Activated T-cell treated with anti-CD3 and anti-CD28 coated beads, Interleukin-2, amount 50 U/mL, for 72 hours (primary cell): ENCODE measurements at regions not wholly inside any gene's neighbourhood (a gene's known extent, or its start where the extent isn't known, plus 50 kb on each side); places are given as distances from the start of the nearest gene placed in this dataset.

Experiments used
- ATAC-seq, 2 donors: fragments of 150-1000 bp; cut with Tn5 transposase; replicated peaks in 1 of 2; 2 replicates each; pipeline ENCODE4 v1.10.0; 2021; ENCODE audit warnings: moderate library complexity in 2 of 2, mild to moderate bottlenecking in 1 of 2
- DNase-seq, 2 donors: peaks; one replicate each; pipeline ENCODE4 v3.0.0; 2021 to 2022; ENCODE audit warnings: mixed read lengths in 1 of 2
- H3K27ac Mint-ChIP-seq: one replicate; pipeline ENCODE4 v1.8.0; 2022; ENCODE audit warnings: mild to moderate bottlenecking, moderate library complexity, mixed read lengths
- H3K27me3 Mint-ChIP-seq: one replicate; pipeline ENCODE4 v1.8.0; 2022; ENCODE audit warnings: low read depth, mixed read lengths
- H3K36me3 Mint-ChIP-seq, 2 donors: one replicate each; pipeline ENCODE4 v1.8.0; 2022; ENCODE audit warnings: mixed read lengths in 2 of 2, mild to moderate bottlenecking in 1 of 2; ENCODE audit not compliant: insufficient read depth in 2 of 2
- H3K4me1 Mint-ChIP-seq: one replicate; pipeline ENCODE4 v1.8.0; 2022; ENCODE audit warnings: low read depth, mixed read lengths
- H3K4me3 Mint-ChIP-seq, 2 donors: one replicate each; pipeline ENCODE4 v1.8.0; 2022; ENCODE audit warnings: mild to moderate bottlenecking in 2 of 2, mixed read lengths in 2 of 2, moderate library complexity in 2 of 2
- H3K9me3 Mint-ChIP-seq, 2 donors: one replicate each; pipeline ENCODE4 v1.8.0; 2022; ENCODE audit warnings: mixed read lengths in 2 of 2

DNA sequence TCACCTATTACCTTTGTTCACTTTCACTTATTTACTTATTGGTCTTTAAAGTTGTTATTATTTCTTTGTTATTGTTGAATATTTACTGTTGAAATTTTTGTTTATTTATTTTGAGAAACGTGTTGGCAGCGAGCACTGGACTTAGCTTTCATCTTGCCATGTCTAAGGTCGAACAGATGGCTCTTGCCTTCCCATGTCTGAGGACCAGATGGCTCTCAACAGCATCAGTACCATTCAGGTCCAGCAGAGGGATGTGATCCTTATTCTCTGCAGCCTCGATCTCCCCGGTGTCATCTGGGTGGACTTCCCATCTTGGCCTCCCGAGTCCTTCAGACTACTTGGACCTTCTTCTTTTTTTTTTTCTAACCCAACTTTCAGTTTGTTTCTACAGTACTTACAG is 1437.6 kb downstream of the UQCRFS1 start:
- Mint-ChIP-seq H3K4me3 (no peak overlapping the region), H3K27ac (no peak overlapping the region), H3K27me3 (no peaks in the 10 kb centered on the region), H3K36me3 (peaks cover 55 to 87% of the 10 kb centered on the region in 2 donors), H3K9me3 (peaks cover 40 to 52% of the 10 kb centered on the region in 2 donors), H3K4me1 (no peaks in the 10 kb centered on the region)
- DNase-seq (no peak), ATAC-seq (no peak)

DNA sequence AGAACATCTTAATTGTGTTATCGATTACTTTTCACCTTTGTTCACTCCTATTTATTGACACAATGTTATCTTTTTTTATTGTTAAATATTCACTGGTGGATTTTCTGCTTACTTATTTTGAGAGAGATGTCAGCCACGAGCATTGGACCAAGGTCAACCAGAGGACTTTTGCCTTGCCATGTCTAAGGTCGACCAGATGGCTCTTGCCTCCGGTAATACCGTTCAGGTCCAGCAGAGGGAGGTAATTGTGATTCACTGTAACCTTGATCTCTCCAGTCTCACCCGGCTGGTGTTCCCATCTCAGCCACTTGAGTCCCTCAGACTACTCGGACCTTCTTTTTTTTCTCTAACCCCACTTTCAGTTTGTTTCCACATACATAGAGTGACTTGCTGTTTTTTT is 1438.1 kb downstream of the UQCRFS1 start:
- peaks cover 42 to 57% of the 10 kb centered on the region in 2 donors for H3K9me3 Mint-ChIP-seq
- H3K4me1 Mint-ChIP-seq: no peaks in the 10 kb centered on the region
- ATAC-seq (no peak), DNase-seq (peak; percentile 18 to 32)
- no peak overlapping the region for H3K4me3 Mint-ChIP-seq
- peaks cover 57 to 90% of the 10 kb centered on the region in 2 donors for H3K36me3 Mint-ChIP-seq
- H3K27ac Mint-ChIP-seq: no peak overlapping the region
- H3K27me3 Mint-ChIP-seq: no peaks in the 10 kb centered on the region

DNA sequence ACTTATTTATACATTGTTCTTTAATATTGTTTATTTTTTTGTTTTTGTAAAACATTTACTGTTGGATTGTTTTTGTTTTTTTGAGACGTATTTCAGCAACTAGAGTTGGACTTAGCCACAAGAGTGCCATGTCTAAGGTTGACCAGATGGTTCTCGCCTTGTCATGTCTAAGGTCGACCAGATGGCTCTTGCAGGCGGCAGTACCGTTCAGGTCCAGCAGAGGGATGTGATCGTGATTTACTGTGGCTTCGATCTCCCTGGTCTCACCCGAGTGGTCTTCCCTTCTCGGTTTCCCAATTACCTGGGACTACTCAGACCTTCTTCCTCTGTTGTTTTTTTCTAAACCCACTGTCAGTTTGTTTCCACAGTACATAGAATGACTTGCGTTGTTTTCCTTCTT is 1438.6 kb downstream of the UQCRFS1 start:
- no peak overlapping the region for H3K27ac Mint-ChIP-seq
- H3K9me3 Mint-ChIP-seq: peaks cover 43 to 59% of the 10 kb centered on the region in 2 donors
- H3K4me1 Mint-ChIP-seq: no peaks in the 10 kb centered on the region
- H3K4me3 Mint-ChIP-seq: no peak overlapping the region
- peaks cover 57 to 90% of the 10 kb centered on the region in 2 donors for H3K36me3 Mint-ChIP-seq
- ATAC-seq (no peak), DNase-seq (peak in 1 of 2 donors; percentile 11)
- no peaks in the 10 kb centered on the region for H3K27me3 Mint-ChIP-seq

DNA sequence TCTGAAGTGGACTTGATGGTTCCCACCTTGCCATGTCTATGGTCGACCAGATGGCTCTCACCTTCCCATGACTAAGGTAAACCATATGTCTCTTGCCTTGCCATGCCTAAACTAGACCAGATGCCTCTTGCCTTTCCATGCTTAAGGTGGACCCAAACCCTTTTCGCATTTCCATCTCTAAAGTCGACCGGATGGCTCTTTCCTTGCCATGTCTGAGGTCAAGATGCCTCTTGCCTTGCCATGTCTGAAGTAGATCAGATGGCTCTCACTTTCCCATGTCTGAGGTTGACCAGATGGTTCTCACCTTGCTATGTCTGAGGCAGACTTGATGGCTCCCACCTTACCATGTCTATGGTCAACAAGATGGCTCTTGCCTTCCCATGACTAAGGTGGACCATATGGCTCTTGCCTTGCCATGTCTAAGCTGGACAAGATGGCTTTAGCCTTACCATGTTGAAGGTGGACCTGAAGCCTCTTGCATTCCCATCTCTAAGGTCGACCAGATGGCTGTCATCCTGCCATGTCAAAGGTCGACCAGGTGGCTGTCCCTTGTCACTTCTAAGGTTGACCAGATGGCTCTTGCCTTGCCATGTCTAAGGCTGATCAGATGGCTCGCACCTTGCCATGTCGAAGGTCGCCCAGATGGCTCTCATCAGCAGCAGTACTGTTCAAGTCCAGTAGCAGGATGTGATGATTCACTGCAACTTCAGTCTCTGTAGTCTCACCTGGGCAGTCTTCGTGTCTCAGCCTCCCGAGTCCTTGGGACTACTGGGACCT is 1439.4 kb downstream of the UQCRFS1 start:
- Mint-ChIP-seq H3K4me1 (no peaks in the 10 kb centered on the region), H3K9me3 (peaks cover 38 to 62% of the 10 kb centered on the region in 2 donors), H3K27me3 (no peaks in the 10 kb centered on the region), H3K27ac (no peak overlapping the region), H3K36me3 (peaks cover 53 to 82% of the 10 kb centered on the region in 2 donors), H3K4me3 (no peak overlapping the region)
- ATAC-seq: no peak
- no peak for DNase-seq

DNA sequence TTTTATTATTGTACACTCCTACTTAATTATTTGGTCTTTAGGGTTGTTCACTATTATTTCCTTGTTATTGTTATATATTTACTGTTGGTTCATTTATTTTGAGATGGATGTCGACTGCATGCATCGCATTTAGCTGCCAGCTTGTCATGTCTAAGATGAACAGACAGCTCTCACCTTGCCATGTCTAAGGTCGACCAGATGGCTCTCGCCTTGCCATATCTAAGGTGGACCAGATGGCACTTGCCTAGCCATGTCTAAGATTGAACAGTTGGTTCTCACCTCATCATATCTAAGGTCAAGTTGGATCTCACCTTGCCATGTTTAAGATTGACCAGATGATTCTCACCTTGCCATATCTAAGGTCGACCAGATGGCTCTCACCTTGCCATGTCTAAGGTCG is 1440.9 kb downstream of the UQCRFS1 start:
- ATAC-seq (no peak), DNase-seq (no peak)
- peaks cover 33 to 59% of the 10 kb centered on the region in 2 donors for H3K9me3 Mint-ChIP-seq
- H3K36me3 Mint-ChIP-seq: peaks cover 47 to 67% of the 10 kb centered on the region in 2 donors
- no peaks in the 10 kb centered on the region for H3K27me3 Mint-ChIP-seq
- no peaks in the 10 kb centered on the region for H3K4me1 Mint-ChIP-seq
- H3K27ac Mint-ChIP-seq: peak overlapping the region; percentile 9
- no peak overlapping the region for H3K4me3 Mint-ChIP-seq

DNA sequence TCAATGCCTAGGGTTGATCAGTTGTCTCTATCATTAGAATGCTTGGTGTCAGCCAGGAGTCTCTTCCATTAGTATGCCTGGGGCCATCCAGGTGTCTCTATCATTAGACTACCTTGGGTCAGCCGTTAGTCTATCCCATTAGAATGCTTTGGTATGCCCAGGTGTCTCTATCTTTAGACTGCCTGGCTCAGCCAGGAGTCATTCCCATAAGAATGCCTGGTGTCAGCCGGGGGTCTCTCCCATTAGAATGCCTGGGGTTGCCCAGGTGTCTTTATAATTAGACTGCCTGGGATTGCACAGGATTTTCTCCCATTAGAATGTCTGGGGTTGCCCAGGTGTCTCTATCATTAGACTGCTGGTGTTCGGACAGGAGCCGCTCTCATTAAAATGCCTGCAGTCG is 1442.9 kb downstream of the UQCRFS1 start:
- no peak for ATAC-seq
- Mint-ChIP-seq H3K4me3 (no peak overlapping the region), H3K4me1 (no peaks in the 10 kb centered on the region), H3K27me3 (no peaks in the 10 kb centered on the region), H3K9me3 (peaks cover 26 to 61% of the 10 kb centered on the region in 2 donors), H3K27ac (no peak overlapping the region), H3K36me3 (peaks cover 37 to 53% of the 10 kb centered on the region in 2 donors)
- DNase-seq: no peak

DNA sequence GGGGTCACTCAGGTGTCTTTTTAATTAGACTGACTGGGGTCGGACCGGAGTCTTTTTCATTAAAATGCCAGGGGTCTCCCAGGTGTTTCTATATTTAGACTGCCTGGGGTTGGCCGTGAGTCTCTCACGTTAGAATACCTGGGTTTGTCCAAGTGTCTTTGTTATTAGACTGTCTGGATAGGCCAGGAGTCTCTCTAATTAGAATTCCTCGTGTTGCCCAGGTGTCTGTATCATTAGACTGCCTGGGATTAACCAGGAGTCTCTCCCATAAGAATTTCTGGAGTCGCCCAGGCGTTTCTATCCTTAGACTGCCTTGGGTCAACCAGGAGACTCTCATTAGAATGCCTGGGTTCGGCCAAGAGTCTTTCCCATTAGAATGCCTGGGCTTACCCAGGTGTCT is 1445.7 kb downstream of the UQCRFS1 start:
- Mint-ChIP-seq H3K9me3 (peaks cover 25 to 49% of the 10 kb centered on the region in 2 donors), H3K27ac (no peak overlapping the region), H3K36me3 (peaks cover 28 to 45% of the 10 kb centered on the region in 2 donors), H3K4me1 (no peaks in the 10 kb centered on the region), H3K4me3 (no peak overlapping the region), H3K27me3 (no peaks in the 10 kb centered on the region)
- ATAC-seq (no peak), DNase-seq (no peak)

DNA sequence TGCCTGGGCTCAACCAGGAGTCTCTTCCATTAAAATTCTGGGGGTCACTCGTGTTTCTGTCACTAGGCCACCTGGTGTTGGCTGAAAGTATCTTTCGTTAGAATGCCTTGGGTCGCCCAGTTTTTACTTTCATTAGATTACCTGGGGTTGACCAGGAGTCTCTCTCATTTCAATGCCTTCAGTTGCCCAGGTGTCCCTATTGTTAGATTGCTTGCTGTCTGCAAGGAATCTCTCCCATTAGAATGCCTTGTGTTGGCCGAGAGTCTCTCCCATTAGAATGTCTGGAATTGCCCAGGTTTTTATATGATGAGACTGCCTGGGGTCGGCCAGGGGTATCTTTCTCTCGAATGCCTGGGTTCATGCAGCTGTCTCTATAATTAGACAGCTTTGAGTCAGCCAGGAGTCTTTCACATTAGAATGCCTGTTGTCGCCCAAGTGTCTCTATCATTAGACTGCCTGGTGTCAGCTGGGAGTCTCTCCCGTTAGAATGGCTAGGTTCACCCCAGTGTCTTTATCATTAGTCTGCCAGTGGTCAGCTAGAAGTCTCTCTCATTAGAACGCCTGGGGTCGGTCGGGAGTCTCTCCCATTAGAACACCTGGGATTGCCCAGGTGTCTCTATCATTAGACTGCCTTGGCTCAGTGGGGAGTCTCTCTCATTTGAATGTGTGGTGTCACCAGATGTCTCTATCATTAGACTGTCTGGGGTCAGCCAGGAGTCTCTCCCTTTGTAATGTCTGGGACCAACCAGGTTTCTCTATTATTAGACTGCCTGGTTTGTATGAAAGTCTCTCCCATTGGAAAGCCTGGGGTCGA is 1446.8 kb downstream of the UQCRFS1 start:
- Mint-ChIP-seq H3K9me3 (peaks cover 21 to 46% of the 10 kb centered on the region in 2 donors), H3K36me3 (peaks cover 24 to 38% of the 10 kb centered on the region in 2 donors), H3K4me1 (no peaks in the 10 kb centered on the region), H3K4me3 (no peak overlapping the region), H3K27ac (no peak overlapping the region), H3K27me3 (no peaks in the 10 kb centered on the region)
- ATAC-seq: no peak
- no peak for DNase-seq

DNA sequence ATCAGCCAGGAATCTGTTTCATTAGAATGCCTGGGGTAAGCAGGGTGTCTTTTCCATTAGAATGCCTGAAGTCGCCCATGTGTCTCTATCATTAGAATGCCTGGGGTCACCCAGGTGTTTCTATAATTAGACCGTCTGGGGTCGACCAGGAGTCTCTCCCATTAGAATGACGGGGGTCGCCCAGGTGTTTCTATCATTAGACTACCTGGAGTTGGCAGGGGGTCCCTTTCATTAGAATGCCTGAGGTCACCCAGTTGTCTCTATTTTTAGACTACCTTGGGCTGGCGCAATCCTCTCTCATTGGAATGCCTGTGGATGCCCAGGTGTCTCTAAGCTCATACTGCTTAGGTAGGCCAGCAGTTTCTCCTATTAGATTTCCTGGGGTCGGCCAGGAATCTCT is 1447.6 kb downstream of the UQCRFS1 start:
- no peaks in the 10 kb centered on the region for H3K4me1 Mint-ChIP-seq
- no peak for ATAC-seq
- DNase-seq: no peak
- peaks cover 24 to 40% of the 10 kb centered on the region in 2 donors for H3K36me3 Mint-ChIP-seq
- no peak overlapping the region for H3K27ac Mint-ChIP-seq
- H3K9me3 Mint-ChIP-seq: peaks cover 25 to 46% of the 10 kb centered on the region in 2 donors
- H3K27me3 Mint-ChIP-seq: no peaks in the 10 kb centered on the region
- H3K4me3 Mint-ChIP-seq: no peak overlapping the region

DNA sequence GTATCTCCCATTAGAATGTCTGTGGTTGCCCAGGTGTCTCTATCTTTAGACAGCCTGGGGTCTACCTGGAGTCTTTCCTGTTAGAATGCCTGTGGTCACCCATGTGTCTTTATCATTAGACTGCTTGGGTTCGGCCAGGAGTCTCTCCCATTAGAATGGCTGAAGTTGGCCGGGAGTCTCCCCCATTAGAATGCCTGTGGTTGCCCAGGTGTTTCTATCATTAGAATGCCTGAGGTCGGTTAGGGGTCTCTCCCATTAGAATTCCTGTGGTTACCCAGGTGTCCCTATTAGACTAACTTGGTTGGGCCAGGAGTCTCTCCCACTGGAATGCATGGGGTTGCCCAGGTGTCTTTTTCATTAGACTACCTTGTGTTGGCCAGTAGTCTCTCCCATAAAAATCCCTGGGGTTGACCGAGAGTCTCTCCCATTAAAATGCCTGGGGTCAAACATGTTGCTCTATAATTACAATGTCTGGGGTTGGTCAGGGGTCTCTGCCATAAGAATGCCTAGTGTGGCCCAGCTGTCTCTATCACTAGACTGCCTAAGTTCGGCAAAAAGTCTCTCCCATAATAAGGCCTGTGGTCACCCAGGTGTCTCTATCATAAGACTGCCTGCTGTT is 1448.7 kb downstream of the UQCRFS1 start:
- Mint-ChIP-seq H3K4me3 (no peak overlapping the region), H3K36me3 (peaks cover 21 to 32% of the 10 kb centered on the region in 2 donors), H3K4me1 (no peaks in the 10 kb centered on the region), H3K27ac (no peak overlapping the region), H3K9me3 (peaks cover 25 to 41% of the 10 kb centered on the region in 2 donors), H3K27me3 (no peaks in the 10 kb centered on the region)
- no peak for DNase-seq
- ATAC-seq: no peak

DNA sequence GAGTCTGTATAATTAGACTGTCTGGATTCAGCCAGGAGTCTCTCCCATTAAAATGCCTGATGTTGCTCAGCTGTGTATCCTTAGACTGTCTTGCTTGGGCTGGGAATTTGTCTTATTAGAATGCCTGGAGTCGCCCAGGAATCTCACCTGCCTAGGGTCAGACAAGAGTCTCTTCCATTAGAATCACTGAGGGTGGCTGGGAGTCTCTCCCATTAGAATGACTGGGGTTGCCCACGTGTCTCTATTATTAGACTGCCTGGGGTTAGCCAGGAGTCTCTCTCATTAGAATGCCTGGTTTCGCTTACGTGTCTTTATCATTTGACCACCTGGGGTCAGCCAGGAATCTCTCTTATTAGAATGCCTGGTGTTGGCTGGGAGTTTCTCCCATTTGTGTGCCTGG is 1450.0 kb downstream of the UQCRFS1 start:
- Mint-ChIP-seq H3K4me3 (no peak overlapping the region), H3K27ac (no peak overlapping the region), H3K4me1 (no peaks in the 10 kb centered on the region), H3K9me3 (peaks cover 26 to 35% of the 10 kb centered on the region in 2 donors), H3K27me3 (no peaks in the 10 kb centered on the region), H3K36me3 (peaks cover 18 to 35% of the 10 kb centered on the region in 2 donors)
- no peak for DNase-seq
- no peak for ATAC-seq

DNA sequence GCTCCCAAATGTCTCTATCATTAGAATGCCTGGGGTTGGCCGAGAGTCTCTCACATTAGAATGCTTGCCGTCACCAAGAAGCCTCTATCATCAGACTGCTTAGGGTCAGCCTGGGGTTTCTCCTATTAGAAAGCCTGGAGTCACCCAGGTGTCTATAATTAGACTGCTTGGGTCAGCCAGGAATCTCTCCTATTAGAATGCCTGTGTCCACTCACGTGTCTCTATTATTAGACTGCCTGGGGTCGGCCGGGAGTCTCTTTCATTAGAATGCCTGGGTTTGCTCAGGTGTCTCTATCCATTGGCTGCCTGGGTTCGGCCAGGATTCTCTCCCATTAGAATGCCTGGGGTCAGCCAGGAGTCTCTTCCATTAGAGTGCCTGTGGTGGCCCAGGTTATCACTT is 1453.1 kb downstream of the UQCRFS1 start:
- Mint-ChIP-seq H3K27ac (no peak overlapping the region), H3K27me3 (no peaks in the 10 kb centered on the region), H3K36me3 (peaks cover 17 to 30% of the 10 kb centered on the region in 2 donors), H3K9me3 (peaks cover 25 to 27% of the 10 kb centered on the region in 2 donors), H3K4me1 (no peaks in the 10 kb centered on the region), H3K4me3 (no peak overlapping the region)
- DNase-seq (no peak), ATAC-seq (no peak)
